ENCODE measurements at regions not wholly inside any gene's neighbourhood (a gene's known extent, or its start where the extent isn't known, plus 50 kb on each side); places are given as distances from the start of the nearest gene placed in this dataset.
A peak's percentile ranks its signal among the peaks of the same experiment; 100 is the strongest.

- H3K27me3 ChIP-seq (replicated peaks; ENCODE audit: insufficient read depth) = no peaks in the 10 kb centered on the region
- H3K27ac ChIP-seq = no peak overlapping the region
- H3K4me3 ChIP-seq = no peak overlapping the region
- ATAC-seq (ENCODE audit: insufficient number of reproducible peaks, low FRiP score, low read depth) (no peak), DNase-seq (ENCODE audit: low spot score) (no peak)
- no peaks in the 10 kb centered on the region for H3K9me3 ChIP-seq
- TF ChIP-seq CTCF (IDR thresholded peaks at IDR 0.05) = no peak
- H3K4me1 ChIP-seq (ENCODE audit: control insufficient read depth in 1 of 2, low read depth in 2 of 2) = peaks cover 19 to 20% of the 10 kb centered on the region in 2 donors
- H3K36me3 ChIP-seq = no peaks in the 10 kb centered on the region
Observed at GRCh38 chr4:173449380-173449717, 50.4 kb upstream of the SCRG1 start.

- Histone ChIP-seq H3K9me3 (no peaks in the 10 kb centered on the region), H3K27ac (peak overlapping the region; percentile 41 to 47), H3K36me3 (no peaks in the 10 kb centered on the region), H3K4me1 (ENCODE audit: control insufficient read depth in 1 of 2, low read depth in 2 of 2) (peaks cover 19 to 20% of the 10 kb centered on the region in 2 donors), H3K27me3 (replicated peaks; ENCODE audit: insufficient read depth) (no peaks in the 10 kb centered on the region), H3K4me3 (peak overlapping the region; percentile 6)
- DNase-seq (ENCODE audit: low spot score) = no peak
- ATAC-seq (ENCODE audit: insufficient number of reproducible peaks, low FRiP score, low read depth) = no peak
- TF ChIP-seq CTCF (IDR thresholded peaks at IDR 0.05) = no peak
Observed at GRCh38 chr4:173448608-173449379, 49.9 kb upstream of the SCRG1 start.

Data from thoracic aorta (tissue), 2 donors.